ENCODE measurements at regions not wholly inside any gene's neighbourhood (a gene's known extent, or its start where the extent isn't known, plus 50 kb on each side); places are given as distances from the start of the nearest gene placed in this dataset.

GRCh38 chr6:119716668-119717270 lies 367.2 kb upstream of the MAN1A1 start:
- H3K27me3 Mint-ChIP-seq, result no peaks in the 10 kb centered on the region
- no peaks in the 10 kb centered on the region for H3K4me1 Mint-ChIP-seq
- H3K4me3 Mint-ChIP-seq, result no peak overlapping the region
- H3K9me3 Mint-ChIP-seq (ENCODE audit: low read depth), result no peaks in the 10 kb centered on the region
- intact Hi-C loops (cut with DNase I, micrococcal nuclease), result no loop called here
- DNase-seq, result no peak
- no peak overlapping the region for H3K27ac Mint-ChIP-seq
- no peaks in the 10 kb centered on the region for H3K36me3 Mint-ChIP-seq (ENCODE audit: low read depth)
- ChIA-PET CTCF (interaction anchor here (0.6 kb wide), 1 partner anchor 1975 kb away, joined by 3 read pairs; no protein-coding TSS in a partner anchor), POLR2A (no interaction called here)
- ATAC-seq, result no peak

DNA sequence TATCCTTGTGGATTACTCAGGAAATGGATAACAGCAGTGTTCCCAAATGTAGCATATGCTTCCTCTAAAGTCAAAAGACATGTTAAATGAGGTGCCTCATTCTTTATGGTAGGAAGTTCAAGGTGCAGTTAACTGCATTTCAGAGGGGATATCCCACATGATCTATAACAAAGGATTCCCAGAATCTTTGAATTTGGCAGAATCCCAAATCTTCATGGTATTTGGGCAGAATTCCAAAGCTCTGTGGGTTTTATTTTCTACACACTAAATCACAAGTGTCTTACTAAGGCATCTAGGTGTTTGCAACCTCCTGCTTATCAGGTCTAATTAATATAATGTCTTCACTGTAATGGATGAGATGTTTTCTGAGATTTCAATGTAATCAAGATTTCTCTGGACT lies 364.3 kb upstream of the MAN1A1 start:
- no peak for DNase-seq
- no peaks in the 10 kb centered on the region for H3K9me3 Mint-ChIP-seq (ENCODE audit: low read depth)
- H3K4me3 Mint-ChIP-seq, result no peak overlapping the region
- H3K36me3 Mint-ChIP-seq (ENCODE audit: low read depth), result no peaks in the 10 kb centered on the region
- CTCF ChIA-PET, result no interaction called here
- no peaks in the 10 kb centered on the region for H3K4me1 Mint-ChIP-seq
- ATAC-seq, result no peak
- intact Hi-C loops (cut with DNase I, micrococcal nuclease), result no loop called here
- POLR2A ChIA-PET, result interaction anchor here (0.6 kb wide), 1 partner anchor 1951 kb away, joined by 5 read pairs; no protein-coding TSS in a partner anchor
- no peaks in the 10 kb centered on the region for H3K27me3 Mint-ChIP-seq
- H3K27ac Mint-ChIP-seq, result no peak overlapping the region

GRCh38 chr6:119686644-119687043 lies 337.1 kb upstream of the MAN1A1 start:
- ChIA-PET CTCF (no interaction called here), POLR2A (no interaction called here)
- H3K9me3 Mint-ChIP-seq (ENCODE audit: low read depth), result no peaks in the 10 kb centered on the region
- H3K36me3 Mint-ChIP-seq (ENCODE audit: low read depth), result no peaks in the 10 kb centered on the region
- H3K27me3 Mint-ChIP-seq, result no peaks in the 10 kb centered on the region
- no peak overlapping the region for H3K4me3 Mint-ChIP-seq
- H3K27ac Mint-ChIP-seq, result no peak overlapping the region
- ATAC-seq (no peak), DNase-seq (no peak)
- intact Hi-C loops (cut with DNase I, micrococcal nuclease), result no loop called here
- H3K4me1 Mint-ChIP-seq, result no peaks in the 10 kb centered on the region

DNA sequence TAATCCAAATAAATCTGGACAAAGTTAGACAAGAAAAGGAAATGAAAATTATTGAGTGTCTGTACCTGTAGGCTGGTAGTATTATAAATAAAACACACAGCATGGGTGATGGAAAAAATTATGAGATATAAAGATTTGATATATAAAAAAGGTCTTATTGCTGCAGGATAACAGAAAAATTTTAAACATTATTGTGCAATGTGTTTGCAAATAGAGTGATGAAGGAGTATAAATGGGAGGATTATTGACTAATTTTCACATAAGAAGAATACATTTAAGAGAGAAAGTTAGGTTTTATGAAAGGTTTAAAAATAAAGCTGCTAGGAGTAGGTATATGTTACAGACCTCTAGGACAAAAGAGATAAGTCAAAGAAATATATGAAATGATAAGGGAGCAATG lies 336.7 kb upstream of the MAN1A1 start:
- Mint-ChIP-seq H3K27ac (no peak overlapping the region), H3K36me3 (ENCODE audit: low read depth) (no peaks in the 10 kb centered on the region), H3K27me3 (no peaks in the 10 kb centered on the region), H3K4me1 (no peaks in the 10 kb centered on the region), H3K9me3 (ENCODE audit: low read depth) (no peaks in the 10 kb centered on the region), H3K4me3 (no peak overlapping the region)
- no peak for DNase-seq
- ATAC-seq, result no peak
- intact Hi-C loops (cut with DNase I, micrococcal nuclease), result no loop called here
- CTCF ChIA-PET, result no interaction called here
- POLR2A ChIA-PET, result no interaction called here

GRCh38 chr6:119683671-119684070 lies 334.1 kb upstream of the MAN1A1 start:
- Mint-ChIP-seq H3K9me3 (ENCODE audit: low read depth) (no peaks in the 10 kb centered on the region), H3K27ac (no peak overlapping the region), H3K36me3 (ENCODE audit: low read depth) (no peaks in the 10 kb centered on the region), H3K27me3 (no peaks in the 10 kb centered on the region), H3K4me3 (no peak overlapping the region), H3K4me1 (no peaks in the 10 kb centered on the region)
- DNase-seq, result no peak
- ATAC-seq, result no peak
- ChIA-PET CTCF (no interaction called here), POLR2A (no interaction called here)
- intact Hi-C loops (cut with DNase I, micrococcal nuclease), result no loop called here

- H3K36me3 Mint-ChIP-seq (ENCODE audit: low read depth), result no peaks in the 10 kb centered on the region
Observed at GRCh38 chr6:119683031-119683430, 333.5 kb upstream of the MAN1A1 start.

GRCh38 chr6:119678961-119679360 lies 329.4 kb upstream of the MAN1A1 start:
- Mint-ChIP-seq H3K4me1 (no peaks in the 10 kb centered on the region), H3K9me3 (ENCODE audit: low read depth) (no peaks in the 10 kb centered on the region), H3K36me3 (ENCODE audit: low read depth) (no peaks in the 10 kb centered on the region), H3K4me3 (no peak overlapping the region), H3K27me3 (no peaks in the 10 kb centered on the region), H3K27ac (no peak overlapping the region)
- ChIA-PET POLR2A (no interaction called here), CTCF (no interaction called here)
- DNase-seq, result no peak
- no peak for ATAC-seq
- intact Hi-C loops (cut with DNase I, micrococcal nuclease), result no loop called here

More at GRCh38 chr6:119683031-119683430, 333.5 kb upstream of the MAN1A1 start:
- H3K4me3 Mint-ChIP-seq, result no peak overlapping the region
- no peaks in the 10 kb centered on the region for H3K27me3 Mint-ChIP-seq
- CTCF ChIA-PET, result no interaction called here
- ATAC-seq (no peak), DNase-seq (no peak)
- POLR2A ChIA-PET, result no interaction called here
- no peak overlapping the region for H3K27ac Mint-ChIP-seq
- intact Hi-C loops (cut with DNase I, micrococcal nuclease), result no loop called here
- no peaks in the 10 kb centered on the region for H3K9me3 Mint-ChIP-seq (ENCODE audit: low read depth)
- no peaks in the 10 kb centered on the region for H3K4me1 Mint-ChIP-seq

- DNase-seq (no peak), ATAC-seq (no peak)
- ChIA-PET CTCF (no interaction called here), POLR2A (interaction anchor here (0.6 kb wide), 1 partner anchor 623 kb away, joined by 5 read pairs; no protein-coding TSS in a partner anchor)
- H3K27ac Mint-ChIP-seq, result no peak overlapping the region
- no peaks in the 10 kb centered on the region for H3K9me3 Mint-ChIP-seq (ENCODE audit: low read depth)
- intact Hi-C loops (cut with DNase I, micrococcal nuclease), result no loop called here
- H3K36me3 Mint-ChIP-seq (ENCODE audit: low read depth), result no peaks in the 10 kb centered on the region
- no peaks in the 10 kb centered on the region for H3K27me3 Mint-ChIP-seq
- no peak overlapping the region for H3K4me3 Mint-ChIP-seq
- no peaks in the 10 kb centered on the region for H3K4me1 Mint-ChIP-seq
Observed at GRCh38 chr6:119677384-119677783, 327.8 kb upstream of the MAN1A1 start.

- Mint-ChIP-seq H3K9me3 (ENCODE audit: low read depth) (no peaks in the 10 kb centered on the region), H3K27ac (no peak overlapping the region), H3K36me3 (ENCODE audit: low read depth) (no peaks in the 10 kb centered on the region), H3K27me3 (no peaks in the 10 kb centered on the region), H3K4me3 (no peak overlapping the region), H3K4me1 (no peaks in the 10 kb centered on the region)
- CTCF ChIA-PET, result no interaction called here
- no peak for ATAC-seq
- intact Hi-C loops (cut with DNase I, micrococcal nuclease), result no loop called here
- POLR2A ChIA-PET, result interaction anchor here (0.6 kb wide), 1 partner anchor 624 kb away, joined by 5 read pairs; no protein-coding TSS in a partner anchor
- no peak for DNase-seq
Observed at GRCh38 chr6:119676961-119677360, 327.4 kb upstream of the MAN1A1 start.

DNA sequence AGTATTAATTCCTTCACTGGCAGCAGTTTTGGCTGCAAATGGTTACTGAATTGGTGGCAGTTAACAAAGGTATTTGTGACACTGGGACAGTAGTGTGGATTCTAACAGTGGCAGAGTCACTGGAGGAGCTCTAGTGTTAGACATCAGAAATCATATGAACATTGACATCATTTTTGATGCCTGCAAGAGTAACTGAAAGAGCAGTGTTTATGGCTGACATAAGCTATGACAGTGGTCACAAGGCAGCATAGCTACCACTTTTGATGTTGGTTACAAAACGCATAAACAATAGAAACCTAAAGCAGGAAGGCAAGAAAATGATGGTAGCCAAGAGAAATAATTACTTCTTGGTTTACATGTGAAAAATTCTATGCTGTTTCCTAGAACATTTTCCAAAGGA lies 326.7 kb upstream of the MAN1A1 start:
- Mint-ChIP-seq H3K27ac (no peak overlapping the region), H3K36me3 (ENCODE audit: low read depth) (no peaks in the 10 kb centered on the region), H3K4me3 (no peak overlapping the region), H3K9me3 (ENCODE audit: low read depth) (no peaks in the 10 kb centered on the region), H3K27me3 (no peaks in the 10 kb centered on the region), H3K4me1 (no peaks in the 10 kb centered on the region)
- DNase-seq, result no peak
- ChIA-PET CTCF (no interaction called here), POLR2A (no interaction called here)
- ATAC-seq, result no peak
- intact Hi-C loops (cut with DNase I, micrococcal nuclease), result no loop called here

DNA sequence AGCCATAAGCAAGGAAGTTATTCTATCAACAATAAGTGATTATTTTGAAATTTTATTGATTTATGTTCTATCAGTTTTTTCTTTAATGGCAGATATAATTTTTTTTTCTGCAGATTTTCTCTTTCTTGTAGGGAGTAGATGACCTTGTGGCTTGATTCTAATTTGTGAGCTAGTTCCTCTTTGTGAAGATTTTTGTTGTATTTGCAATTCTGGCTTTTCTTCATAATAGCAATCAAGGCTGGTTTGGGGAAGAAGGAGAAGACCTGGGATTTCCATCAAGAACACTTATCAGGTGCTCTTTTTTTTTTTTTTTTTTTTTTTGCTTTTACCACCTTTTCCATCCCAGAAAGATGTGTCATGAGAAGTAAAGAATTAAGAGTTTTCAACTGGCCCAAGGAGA lies 324.2 kb upstream of the MAN1A1 start:
- Mint-ChIP-seq H3K4me1 (no peaks in the 10 kb centered on the region), H3K27me3 (peaks cover 2% of the 10 kb centered on the region), H3K9me3 (ENCODE audit: low read depth) (no peaks in the 10 kb centered on the region), H3K27ac (no peak overlapping the region), H3K4me3 (no peak overlapping the region), H3K36me3 (ENCODE audit: low read depth) (no peaks in the 10 kb centered on the region)
- ChIA-PET CTCF (interaction anchor here (0.6 to 1.2 kb wide), 2 partner anchors 98 to 341 kb away, joined by 3 to 5 read pairs; no protein-coding TSS in a partner anchor), POLR2A (no interaction called here)
- no peak for DNase-seq
- no peak for ATAC-seq
- intact Hi-C loops (cut with DNase I, micrococcal nuclease), result no loop called here

- no peak overlapping the region for H3K4me3 Mint-ChIP-seq
Observed at GRCh38 chr6:119672725-119673124, 323.2 kb upstream of the MAN1A1 start.

DNA sequence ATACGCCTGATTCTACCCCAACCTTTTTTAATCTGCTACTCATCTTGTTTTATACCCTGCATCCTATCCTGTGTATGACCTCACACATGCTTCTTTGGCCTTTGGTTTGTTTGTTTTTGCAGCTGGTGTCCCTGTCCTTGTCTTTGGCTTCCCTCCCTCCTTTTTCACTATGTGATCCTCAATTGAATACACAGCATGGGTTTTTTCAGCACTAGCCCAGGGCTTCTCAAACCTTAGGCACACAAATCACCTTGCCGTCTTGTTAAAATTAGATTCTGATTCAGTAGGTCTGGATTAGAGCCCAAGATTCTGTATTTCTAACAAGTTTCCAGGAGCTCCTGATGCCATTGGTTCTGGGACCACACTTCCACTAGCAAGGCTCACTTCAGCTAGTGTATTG lies 321.5 kb upstream of the MAN1A1 start:
- no peaks in the 10 kb centered on the region for H3K9me3 Mint-ChIP-seq (ENCODE audit: low read depth)
- H3K4me3 Mint-ChIP-seq, result no peak overlapping the region
- CTCF ChIA-PET, result no interaction called here

More at GRCh38 chr6:119672725-119673124, 323.2 kb upstream of the MAN1A1 start:
- ChIA-PET CTCF (interaction anchor here (1.2 kb wide), 1 partner anchor 340 kb away, joined by 3 read pairs; no protein-coding TSS in a partner anchor), POLR2A (no interaction called here)
- no peak for ATAC-seq
- no peak for DNase-seq
- intact Hi-C loops (cut with DNase I, micrococcal nuclease), result no loop called here
- H3K27ac Mint-ChIP-seq, result no peak overlapping the region
- H3K9me3 Mint-ChIP-seq (ENCODE audit: low read depth), result no peaks in the 10 kb centered on the region
- no peaks in the 10 kb centered on the region for H3K4me1 Mint-ChIP-seq
- no peaks in the 10 kb centered on the region for H3K36me3 Mint-ChIP-seq (ENCODE audit: low read depth)
- peaks cover 2% of the 10 kb centered on the region for H3K27me3 Mint-ChIP-seq

More for the DNA sequence above, 321.5 kb upstream of the MAN1A1 start:
- H3K36me3 Mint-ChIP-seq (ENCODE audit: low read depth), result no peaks in the 10 kb centered on the region
- POLR2A ChIA-PET, result no interaction called here
- peaks cover 2% of the 10 kb centered on the region for H3K27me3 Mint-ChIP-seq
- intact Hi-C loops (cut with DNase I, micrococcal nuclease), result no loop called here
- H3K27ac Mint-ChIP-seq, result no peak overlapping the region
- ATAC-seq (no peak), DNase-seq (no peak)
- no peaks in the 10 kb centered on the region for H3K4me1 Mint-ChIP-seq
